ENCODE measurements at regions not wholly inside any gene's neighbourhood (a gene's known extent, or its start where the extent isn't known, plus 50 kb on each side); places are given as distances from the start of the nearest gene placed in this dataset.

DNA sequence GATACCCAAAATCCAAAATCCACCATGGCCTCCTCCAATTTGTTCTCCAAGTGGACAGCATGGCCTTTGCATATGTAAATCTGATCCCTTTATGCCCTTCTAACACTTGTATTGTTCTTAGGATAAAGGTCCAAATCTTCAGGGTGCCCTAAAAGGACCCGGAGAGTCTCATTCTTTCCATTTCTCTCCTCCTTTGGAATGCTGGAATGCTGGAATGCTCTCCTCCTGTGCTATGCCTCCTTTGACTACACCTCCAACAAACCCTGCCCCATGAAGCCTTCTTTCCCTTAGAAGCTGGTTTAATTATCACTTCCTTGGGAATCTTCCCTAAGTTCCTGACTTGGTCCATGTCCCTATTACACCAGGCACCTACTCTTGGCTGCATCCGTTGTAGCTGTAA is 484.8 kb upstream of the RUNX1 start:
- H3K4me3 ChIP-seq = no peak overlapping the region
- FAIRE-seq (no peak), DNase-seq (no peak), ATAC-seq (no peak)
- TF ChIP-seq, protein P1, sequence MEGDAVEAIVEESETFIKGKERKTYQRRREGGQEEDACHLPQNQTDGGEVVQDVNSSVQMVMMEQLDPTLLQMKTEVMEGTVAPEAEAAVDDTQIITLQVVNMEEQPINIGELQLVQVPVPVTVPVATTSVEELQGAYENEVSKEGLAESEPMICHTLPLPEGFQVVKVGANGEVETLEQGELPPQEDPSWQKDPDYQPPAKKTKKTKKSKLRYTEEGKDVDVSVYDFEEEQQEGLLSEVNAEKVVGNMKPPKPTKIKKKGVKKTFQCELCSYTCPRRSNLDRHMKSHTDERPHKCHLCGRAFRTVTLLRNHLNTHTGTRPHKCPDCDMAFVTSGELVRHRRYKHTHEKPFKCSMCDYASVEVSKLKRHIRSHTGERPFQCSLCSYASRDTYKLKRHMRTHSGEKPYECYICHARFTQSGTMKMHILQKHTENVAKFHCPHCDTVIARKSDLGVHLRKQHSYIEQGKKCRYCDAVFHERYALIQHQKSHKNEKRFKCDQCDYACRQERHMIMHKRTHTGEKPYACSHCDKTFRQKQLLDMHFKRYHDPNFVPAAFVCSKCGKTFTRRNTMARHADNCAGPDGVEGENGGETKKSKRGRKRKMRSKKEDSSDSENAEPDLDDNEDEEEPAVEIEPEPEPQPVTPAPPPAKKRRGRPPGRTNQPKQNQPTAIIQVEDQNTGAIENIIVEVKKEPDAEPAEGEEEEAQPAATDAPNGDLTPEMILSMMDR (IDR thresholded peaks at IDR 0.05) = no peak
- intact Hi-C loops (cut with DNase I) = no loop called here
- WGBS, 2 donors = 90 to 93% methylated on average over 2 of the region's 2 CpGs
- no peak overlapping the region for H3K27ac ChIP-seq
- peaks cover 0 to 6% (median 0%) of the 10 kb centered on the region in 3 donors for H3K4me1 ChIP-seq
- H3K36me3 ChIP-seq = no peaks in the 10 kb centered on the region
- no peaks in the 10 kb centered on the region for H3K9me3 ChIP-seq
- H3K27me3 ChIP-seq = no peaks in the 10 kb centered on the region

DNA sequence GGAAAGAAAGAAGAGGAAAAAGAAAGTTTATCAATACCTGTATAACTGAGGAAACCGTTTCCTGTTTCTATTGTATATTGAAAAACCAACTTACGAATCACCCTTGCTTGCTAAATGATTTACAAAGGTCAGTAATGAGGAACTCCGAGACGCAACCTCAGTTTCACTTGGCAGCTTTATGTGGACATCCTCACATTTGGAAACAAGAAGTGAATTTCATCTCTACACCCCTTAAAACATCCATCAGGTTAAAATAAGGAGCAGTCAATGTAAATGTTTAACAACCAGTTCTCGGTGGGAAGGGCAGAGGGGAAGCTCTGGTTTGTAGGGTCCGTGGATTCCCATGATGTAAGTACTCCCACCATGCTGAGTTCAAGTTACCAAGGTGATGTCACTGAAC is 481.7 kb upstream of the RUNX1 start:
- FAIRE-seq (no peak), DNase-seq (no peak), ATAC-seq (no peak)
- Histone ChIP-seq H3K27me3 (no peaks in the 10 kb centered on the region), H3K9me3 (no peaks in the 10 kb centered on the region), H3K36me3 (no peaks in the 10 kb centered on the region), H3K27ac (no peak overlapping the region), H3K4me1 (peaks cover 0 to 12% (median 0%) of the 10 kb centered on the region in 3 donors), H3K4me3 (no peak overlapping the region)
- 88 to 92% methylated on average over 6 of the region's 6 CpGs for WGBS, 2 donors
- TF ChIP-seq, protein P1 (IDR thresholded peaks at IDR 0.05) = no peak
- intact Hi-C loops (cut with DNase I) = no loop called here

DNA sequence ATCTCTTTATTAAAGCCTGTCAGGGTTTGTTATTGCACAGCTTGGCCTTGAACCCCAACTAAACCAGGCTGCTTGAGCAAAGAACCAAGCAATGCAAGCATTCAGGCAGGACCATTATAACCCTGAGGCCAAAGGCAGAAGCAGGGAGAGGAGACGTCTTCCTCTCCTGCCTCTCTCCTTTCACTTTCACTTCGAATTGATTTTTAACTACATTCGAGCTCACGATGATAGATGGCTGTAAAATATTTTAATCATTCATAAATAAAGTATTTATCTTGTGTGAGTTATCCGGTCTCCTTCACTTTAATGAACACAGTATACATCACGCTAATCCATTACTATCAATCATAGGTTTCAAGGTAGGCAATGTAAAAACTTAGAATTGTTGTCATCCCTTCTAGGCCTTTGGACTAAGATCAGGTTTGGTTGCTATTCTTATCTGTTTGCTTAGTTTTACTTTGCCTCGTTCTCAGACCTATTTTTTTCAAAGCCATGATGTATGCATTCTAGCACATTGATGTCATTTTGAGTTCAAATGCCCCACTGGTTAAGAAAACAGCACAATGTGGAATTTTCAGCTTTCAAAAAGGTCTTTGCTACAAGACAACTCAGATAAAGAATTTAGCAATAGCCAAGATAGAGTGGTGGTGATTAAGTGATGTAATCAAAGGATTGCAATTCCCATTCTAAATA is 480.2 kb upstream of the RUNX1 start:
- TF ChIP-seq, protein P1 (IDR thresholded peaks at IDR 0.05) = no peak
- Histone ChIP-seq H3K9me3 (no peaks in the 10 kb centered on the region), H3K4me3 (peak overlapping the region in 2 of 4 donors; percentile 3 to 23), H3K36me3 (no peaks in the 10 kb centered on the region), H3K27me3 (no peaks in the 10 kb centered on the region), H3K4me1 (peaks cover 0 to 12% (median 0%) of the 10 kb centered on the region in 3 donors), H3K27ac (peak overlapping the region in 3 of 4 donors; percentile 14 to 55 (median 48))
- ATAC-seq = peak in 3 of 4 donors; percentile 58 to 85 (median 78)
- intact Hi-C loops (cut with DNase I) = no loop called here
- FAIRE-seq = no peak
- WGBS, 2 donors = 14% methylated on average over 7 of the region's 7 CpGs
- no peak for DNase-seq

DNA sequence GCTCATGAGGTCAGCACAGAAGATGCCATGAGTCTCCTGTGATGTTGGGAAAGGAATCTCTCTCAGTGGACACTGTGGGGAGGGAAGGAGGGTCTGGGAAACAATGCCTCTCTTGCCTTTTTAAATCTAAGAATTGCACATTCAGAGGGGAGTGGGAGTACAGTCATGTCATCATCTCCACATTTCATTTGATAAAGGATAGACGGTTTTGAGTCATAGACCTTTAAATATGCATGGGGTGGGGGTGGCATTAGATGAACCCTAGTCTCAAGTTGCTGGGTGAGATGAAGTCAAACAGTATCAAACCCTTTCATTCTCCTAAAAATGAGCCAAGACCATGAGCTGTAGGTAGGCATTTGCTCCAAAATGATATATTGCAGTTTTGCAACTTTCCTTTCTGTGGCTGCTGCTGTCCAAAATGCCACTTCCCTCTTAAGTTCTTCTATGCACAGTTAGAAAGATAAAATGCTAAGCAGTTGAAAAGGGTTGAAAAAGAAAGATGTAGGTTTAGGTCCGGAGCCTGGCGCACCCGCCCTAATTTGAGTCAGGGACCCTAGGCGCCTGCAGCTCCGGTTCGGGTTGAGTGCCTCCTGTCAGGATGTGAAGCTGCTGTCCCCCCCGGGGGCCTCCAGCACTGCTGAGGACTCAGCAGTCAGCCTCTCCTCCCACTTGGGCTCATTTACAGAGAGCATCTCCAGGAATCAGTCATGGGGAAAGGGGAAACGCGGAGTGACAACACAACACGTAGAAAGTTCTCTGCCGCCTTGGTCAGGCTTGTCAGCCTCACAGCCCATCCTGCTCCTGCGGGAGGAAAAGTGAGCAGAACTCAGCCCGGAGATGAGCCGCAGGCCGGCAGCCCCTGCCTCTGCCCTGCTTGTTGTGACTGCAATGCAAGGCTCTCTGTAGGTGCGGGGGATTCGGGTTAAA is 479.3 kb upstream of the RUNX1 start:
- DNase-seq (peak in 2 of 6 donors; percentile 31 to 57), ATAC-seq (peak in 3 of 4 donors; percentile 21 to 67 (median 56)), FAIRE-seq (no peak)
- H3K36me3 ChIP-seq = no peaks in the 10 kb centered on the region
- intact Hi-C loops (cut with DNase I) = no loop called here
- H3K4me3 ChIP-seq = peak overlapping the region in 2 of 4 donors; percentile 3 to 23
- 72 to 79% methylated on average over 18 of the region's 18 CpGs for WGBS, 2 donors
- TF ChIP-seq, protein P1 (IDR thresholded peaks at IDR 0.05) = no peak
- peak overlapping the region in 3 of 4 donors; percentile 14 to 55 (median 48) for H3K27ac ChIP-seq
- H3K27me3 ChIP-seq = no peaks in the 10 kb centered on the region
- H3K4me1 ChIP-seq = peaks cover 0 to 12% (median 0%) of the 10 kb centered on the region in 3 donors
- H3K9me3 ChIP-seq = no peaks in the 10 kb centered on the region

All from pancreas (tissue), 10 donors.